ENCODE measurements at regions not wholly inside any gene's neighbourhood (a gene's known extent, or its start where the extent isn't known, plus 50 kb on each side); places are given as distances from the start of the nearest gene placed in this dataset.

DNA sequence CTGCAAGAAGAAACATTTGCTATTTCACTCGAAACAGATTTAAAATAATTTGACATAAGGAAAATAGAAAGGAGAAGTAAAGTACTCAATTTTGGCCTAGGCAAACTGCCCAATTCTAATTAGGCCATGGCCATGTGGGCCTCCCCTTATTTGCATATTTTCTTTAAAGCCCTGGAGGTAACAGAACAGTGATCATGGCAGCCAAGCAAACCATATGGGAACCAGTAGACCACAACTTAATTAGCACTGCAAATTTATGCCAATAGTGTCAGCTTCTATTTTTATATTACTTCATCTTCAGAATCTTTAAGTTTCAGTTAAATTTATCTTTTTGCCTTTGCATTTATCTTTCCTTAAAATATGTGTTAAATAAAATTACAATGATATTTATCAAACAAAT, 63.3 kb upstream of the THSD7A start:
- no peak for DNase-seq (ENCODE audit: low read depth)

DNA sequence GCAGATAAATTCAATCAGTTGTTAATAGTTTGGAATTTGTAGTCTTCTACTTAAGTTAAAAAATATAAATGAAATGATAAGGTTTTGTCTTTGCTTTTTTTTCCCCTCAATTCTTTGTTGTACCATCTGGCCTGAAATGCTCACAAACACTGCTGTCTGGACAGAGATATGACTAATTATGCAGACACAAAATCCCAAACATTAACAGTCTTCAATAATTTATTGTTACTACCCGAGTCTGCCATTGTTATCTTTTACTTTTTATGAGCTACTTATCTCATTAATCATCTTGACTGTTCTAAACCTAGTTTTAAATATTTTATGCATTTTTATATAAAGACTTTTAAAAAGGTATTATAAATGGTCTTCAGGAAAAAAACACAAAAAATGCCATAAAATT, 64.7 kb upstream of the THSD7A start:
- no peak for DNase-seq (ENCODE audit: low read depth)

DNA sequence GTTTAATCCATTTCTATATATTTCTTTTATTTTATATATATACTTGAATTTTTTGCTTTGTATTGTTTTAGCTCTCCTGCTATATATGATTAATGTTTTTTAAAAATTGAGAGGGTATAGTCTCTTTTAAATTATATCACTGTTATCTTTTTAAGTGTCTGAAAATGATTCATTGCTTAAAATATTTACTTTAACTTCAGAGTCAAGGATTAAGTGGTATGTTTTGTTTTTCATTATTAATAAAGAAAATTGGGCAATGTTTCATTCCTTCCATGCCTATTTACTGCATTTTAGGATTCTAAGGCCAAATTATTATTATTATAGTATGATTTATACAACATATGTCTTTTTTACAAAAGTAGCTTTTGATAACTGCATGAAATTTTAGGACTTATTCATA, 67.2 kb upstream of the THSD7A start:
- DNase-seq (ENCODE audit: low read depth) = no peak

DNA sequence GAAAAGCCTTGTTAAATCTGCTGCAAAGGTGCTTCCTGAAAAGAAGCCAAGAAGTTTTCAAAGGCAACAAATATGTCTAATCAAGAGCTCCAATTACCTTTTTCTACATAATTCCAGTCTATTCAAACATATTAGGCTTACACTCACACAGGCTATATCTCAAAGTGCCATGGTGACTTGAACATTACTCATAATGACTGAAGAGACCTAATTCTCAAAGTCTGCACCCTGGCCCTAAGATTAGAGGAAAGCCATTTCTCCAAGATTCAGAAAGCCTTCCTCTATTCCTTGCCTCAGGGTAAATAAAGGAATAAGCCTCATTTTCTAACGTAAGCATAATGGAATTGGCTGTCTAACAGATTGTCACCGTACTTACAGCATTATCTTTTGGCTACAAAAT, 78.3 kb upstream of the THSD7A start:
- DNase-seq (ENCODE audit: low read depth) = no peak

DNA sequence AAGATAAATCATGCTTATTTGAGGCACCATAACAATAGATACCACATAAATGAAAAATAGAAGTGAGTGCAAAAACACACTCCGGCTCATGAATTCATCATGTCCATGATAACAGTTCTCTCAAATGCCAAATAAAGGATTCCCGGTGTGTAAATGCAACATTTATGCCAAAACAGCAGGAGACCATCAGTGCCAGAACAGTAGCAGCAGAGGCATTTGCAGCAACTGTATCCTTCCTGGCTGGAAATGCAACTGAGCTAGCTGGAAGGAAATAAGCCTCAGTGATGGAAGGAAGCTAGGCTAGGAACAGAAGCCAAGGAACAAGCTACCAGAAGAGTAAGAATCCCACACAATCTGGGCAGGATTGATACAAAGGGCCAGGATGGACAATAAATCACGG, 79.9 kb upstream of the THSD7A start:
- DNase-seq (ENCODE audit: low read depth) = no peak

DNA sequence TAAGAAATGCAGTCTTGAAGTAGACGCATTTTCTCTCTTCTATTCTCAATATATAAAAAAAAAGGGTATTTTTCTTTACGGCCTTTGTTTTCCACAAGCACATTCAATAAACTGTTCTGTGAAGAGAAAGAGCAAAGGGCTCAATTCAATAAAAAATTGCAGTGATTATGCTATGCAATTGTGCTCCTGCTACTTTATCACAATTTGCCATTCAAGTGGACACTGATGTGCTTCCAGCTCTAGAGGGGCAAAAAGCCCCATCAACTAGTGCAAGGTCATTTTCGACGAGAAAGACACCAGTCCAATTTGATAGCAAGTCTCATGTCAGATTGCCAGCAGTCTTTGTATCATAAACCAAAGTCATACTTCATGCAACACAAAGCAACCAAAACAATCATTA, 82.6 kb upstream of the THSD7A start:
- no peak for DNase-seq (ENCODE audit: low read depth)

DNA sequence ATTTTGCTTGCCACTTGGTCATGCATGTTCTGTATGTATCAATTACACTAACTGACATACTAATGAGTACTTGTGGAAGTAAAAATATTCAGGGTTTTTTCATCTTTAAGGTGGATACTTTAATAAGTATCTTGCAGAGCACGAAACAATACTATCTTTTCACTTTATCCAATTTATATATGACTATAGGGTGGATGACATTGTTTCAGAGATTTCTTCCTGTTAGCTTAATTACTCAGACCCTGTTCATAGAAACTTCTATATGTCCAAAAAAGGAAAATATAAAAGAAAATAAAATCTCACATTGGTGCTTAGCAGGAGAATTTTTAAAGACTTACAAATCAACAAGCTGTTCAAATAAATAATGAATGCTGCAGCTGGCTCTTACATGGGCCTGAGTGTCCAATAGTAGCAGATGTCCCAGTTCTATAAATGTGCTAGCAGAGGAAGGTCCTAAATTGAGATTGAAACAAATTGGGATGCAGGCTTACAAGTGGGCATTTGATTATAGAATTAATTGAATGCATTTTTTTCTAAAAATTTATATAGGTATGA, 91.5 kb upstream of the THSD7A start:
- DNase-seq (ENCODE audit: low read depth) = no peak

DNA sequence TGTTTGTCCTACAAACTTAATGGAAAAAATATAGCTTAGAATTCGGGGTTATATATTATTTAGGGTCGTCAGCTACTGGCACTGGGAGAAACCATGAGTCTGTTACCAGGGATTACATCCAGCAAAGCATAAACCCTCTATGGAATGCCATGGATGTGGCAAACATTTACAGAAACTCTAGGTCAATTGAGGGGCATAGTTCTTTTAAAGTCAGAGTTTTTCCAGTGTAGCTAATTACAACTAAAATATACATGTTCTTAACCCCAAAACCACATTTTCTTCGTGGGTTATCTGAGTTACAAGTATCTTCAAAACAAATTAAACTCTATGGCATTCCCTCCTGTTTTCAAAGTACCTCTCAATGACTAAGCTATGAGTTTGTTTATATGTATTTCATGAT, 99.3 kb upstream of the THSD7A start:
- DNase-seq (ENCODE audit: low read depth) = no peak

DNA sequence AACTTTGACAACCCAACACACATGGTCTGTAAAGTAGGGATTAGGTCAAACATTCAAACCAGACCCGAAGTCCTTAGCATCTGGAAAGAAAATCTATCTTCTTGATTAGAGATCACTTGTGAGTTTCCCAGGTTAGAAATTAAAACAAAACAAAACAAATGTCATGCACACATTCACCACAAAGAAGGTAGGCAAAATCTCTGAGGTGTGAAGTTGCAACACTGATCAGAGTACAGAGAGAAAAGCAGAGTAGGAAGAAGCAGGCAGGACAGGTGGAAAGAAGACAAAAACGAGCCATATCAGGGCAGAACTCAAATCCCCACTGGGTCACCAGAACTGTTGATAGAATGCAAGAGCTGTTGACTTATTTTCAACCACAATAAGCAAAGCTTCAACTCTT, 102.8 kb upstream of the THSD7A start:
- DNase-seq (ENCODE audit: low read depth) = no peak

DNA sequence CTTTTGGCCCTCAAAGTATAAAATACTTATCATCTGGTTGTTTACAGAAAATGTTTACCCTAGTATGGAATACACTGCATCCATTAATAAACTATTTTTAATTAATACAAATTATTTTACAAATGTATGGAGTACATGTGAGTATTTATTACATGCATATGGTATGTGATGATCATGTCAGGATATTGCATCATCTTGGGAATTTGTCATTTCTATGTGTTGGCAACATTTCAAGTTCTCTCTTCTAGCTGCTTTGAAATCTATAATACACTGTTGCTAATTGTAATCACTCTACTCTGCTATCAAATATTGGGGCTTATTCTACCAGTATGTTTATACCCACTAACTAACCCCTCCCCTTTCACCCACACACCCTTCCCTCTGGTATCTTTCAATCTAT, 103.9 kb upstream of the THSD7A start:
- no peak for DNase-seq (ENCODE audit: low read depth)

DNA sequence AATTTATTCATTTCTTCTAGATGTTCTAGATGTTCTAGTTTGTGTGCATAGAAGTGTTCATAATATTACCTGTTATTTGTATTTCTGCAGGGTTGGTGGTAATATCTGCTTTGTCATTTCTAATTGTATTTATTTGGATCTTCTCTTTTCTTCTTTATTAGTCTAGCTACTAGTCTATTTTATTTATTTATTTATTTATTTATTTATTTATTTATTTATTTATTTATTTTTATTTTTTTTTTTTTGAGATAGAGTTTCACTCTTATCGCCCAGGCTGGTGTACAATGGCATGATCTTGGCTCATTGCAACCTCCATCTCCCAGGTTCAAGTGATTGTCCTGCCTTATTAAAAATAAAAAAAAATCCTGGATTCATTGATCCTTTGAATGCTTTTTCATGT, 114.8 kb upstream of the THSD7A start:
- no peak for DNase-seq (ENCODE audit: low read depth)

DNA sequence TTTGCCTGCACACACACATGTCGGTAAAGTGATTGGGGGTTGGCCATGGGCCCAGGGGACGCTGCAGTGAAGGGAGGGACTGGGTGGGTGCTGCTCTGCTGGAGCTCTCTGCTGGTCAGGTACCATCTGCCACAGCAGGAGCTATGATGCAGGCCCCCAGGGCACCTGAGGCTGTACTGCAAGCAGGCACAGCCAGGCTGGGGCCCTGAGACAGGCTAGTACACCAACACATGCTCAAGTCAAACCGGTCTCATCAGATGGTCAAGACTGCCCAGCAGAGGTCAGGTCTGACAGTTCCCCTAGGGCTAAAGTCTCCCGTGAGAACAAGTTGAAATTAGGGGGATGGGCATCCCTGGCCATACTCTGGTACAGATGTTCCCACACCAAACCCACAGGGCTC, 118.3 kb upstream of the THSD7A start:
- DNase-seq (ENCODE audit: low read depth) = no peak

DNA sequence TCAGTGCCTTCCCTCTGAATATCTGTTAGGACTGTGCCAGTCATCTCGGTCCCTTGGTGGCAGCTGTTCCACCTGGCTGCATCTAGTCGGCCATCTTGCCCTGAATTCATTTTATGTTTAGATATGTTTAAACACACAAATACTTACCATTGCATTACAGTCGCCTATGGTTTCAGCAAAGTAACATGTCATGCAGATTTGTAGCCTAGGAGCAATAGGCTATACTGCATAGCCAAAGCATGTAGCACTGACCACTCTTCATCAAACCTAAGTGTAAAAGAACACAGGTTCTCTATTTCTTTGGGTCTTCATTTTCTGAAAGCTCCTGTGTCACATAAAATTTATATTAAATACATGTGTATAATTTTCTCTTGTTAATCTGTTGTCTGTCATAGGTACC, 118.9 kb upstream of the THSD7A start:
- DNase-seq (ENCODE audit: low read depth) = no peak

DNA sequence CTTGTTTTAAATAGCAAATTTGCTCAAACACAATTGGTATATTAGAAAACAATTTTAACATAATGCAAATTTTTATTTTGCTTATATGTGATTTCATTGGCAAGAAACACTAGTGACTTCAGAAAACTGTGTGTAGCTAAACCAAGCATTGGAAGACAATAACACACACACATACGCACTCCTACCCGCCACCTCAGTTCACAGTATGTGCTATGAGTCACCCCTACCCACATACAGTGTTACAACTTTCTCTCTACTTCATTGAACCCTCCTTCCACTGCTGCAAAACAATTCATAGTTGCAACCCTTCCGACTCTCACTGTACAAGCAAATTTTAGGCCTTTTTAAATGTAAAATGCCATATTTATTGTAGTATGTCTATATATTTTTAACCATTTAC, 119.9 kb upstream of the THSD7A start:
- DNase-seq (ENCODE audit: low read depth) = no peak

DNA sequence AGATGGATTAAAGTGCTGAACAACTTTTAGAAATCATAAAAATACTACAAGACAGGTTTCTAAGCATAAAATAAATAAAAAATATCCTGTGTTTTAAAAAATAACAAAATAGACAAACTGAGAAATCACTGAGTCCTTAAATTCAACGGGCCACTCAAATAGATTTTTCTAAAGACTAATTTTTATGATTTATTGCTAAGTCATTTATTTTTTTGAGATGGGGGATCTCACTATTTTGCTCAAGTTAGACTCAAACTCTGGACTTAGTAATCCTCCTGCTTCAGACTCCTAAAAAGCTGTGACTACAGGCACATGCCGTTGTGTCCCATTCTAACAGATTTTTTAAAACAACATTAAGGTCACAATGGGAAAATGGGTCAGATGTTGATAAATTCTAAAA, 121.0 kb upstream of the THSD7A start:
- no peak for DNase-seq (ENCODE audit: low read depth)

DNA sequence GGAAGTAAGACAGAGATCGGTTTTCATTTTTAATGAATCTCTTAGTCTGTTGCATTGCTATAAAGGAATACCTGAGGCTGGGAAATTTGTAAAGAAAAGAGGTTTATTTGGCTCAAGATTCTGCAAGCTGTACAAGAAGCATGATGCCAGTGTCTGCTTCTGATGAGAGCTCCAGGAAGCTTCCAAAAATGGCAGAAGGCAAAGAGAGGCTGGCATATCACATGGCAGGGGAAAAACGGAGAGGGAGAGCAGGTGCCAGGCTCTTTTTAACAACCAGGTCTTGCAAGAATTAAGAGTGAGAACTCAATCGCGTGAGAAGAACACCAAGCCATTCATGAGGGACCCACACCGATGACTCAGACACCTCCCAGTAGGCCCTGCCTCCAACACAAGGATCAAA, 125.0 kb upstream of the THSD7A start:
- no peak for DNase-seq (ENCODE audit: low read depth)

DNA sequence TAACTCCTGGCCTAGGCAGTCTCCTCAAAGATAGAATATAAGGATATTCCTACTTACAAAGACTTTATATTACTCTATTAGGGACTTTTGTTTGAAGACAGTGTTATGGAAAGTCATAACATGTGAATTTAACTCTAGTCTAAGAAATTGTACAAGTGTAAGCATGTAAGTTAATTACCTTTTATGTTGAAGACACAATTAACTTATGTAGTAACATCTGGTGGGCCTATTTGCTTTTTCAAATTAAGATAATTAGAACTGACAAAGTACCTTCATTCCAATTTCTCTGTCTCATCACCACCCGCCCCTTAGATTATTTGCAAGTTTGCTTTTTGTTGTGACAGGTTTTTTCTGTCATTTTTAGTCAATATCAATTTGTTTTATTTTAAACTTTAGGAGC, 126.0 kb upstream of the THSD7A start:
- no peak for DNase-seq (ENCODE audit: low read depth)

DNA sequence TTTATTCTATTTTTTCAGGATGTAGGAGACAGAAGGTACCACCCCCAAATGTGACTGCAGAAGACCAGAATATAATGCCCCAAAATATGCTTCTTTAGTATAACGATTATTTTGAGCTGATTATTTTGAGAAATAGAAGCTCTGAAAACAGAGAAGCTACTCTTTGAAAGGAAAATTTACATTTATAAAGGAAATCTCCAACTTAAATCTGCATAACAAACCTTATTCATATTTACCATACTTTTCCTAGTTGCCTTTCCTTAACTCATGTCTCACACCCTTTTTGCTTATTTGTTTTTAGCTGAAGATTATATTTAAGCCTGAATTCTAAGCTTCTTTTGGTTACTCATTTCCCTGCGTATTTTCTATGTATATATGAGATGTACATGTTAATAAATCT, 127.1 kb upstream of the THSD7A start:
- no peak for DNase-seq (ENCODE audit: low read depth)

DNA sequence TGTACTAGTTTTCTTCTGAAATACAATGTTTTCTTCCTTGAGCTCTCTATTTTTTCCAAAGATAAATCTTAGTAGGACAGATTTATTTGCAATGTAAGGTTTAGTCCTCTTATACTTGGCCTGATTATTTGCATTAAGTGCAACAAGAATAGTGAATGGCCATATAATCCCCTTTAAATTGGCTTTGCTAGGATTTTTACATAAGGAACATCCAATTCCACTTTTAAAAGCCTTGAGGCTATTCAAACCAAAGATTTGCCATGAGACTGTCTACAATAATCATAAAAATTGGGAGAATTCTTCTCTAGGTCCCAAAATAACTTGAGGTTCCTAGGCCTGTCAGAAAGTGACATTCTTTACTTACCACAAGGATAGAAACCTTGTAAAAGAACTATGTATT, 128.6 kb upstream of the THSD7A start:
- DNase-seq (ENCODE audit: low read depth) = no peak

DNA sequence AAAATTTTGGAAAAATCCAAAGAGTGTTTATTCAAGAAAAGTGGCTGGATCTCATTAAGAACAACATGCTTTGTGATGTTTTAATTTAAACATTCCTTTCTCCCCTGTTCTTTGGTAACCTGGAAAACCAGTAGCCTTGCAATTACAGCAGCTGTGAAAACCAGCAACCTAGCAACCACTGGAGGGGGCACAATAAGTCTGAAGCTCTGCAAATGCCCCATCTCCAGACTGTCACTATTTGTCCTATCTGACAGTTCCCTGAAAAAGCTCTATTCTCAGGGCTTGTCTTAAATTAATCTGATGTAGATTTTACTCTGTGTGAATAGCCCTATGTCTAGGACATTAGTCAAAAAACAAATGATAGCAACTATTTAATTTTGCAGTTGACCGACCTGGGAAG, 137.6 kb upstream of the THSD7A start:
- DNase-seq (ENCODE audit: low read depth) = no peak

DNA sequence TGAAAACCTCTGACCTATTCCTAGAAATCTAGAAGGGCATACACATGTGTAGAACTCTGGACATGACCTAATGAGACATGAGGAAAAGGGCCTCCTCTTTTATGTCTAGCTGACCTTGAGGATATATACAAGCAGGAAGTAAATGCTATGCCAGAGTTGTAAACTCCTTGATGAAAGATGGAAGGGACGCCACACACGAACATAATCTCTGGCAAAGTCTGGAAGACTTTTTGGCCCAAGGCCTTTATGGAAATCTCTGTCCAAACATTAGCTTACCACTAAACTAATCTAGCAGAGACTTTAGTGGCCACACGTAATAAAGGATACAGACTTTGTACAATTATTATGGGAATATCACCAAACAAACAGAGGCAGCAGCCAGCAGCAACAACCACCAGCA, 138.1 kb upstream of the THSD7A start:
- DNase-seq (ENCODE audit: low read depth) = no peak

DNA sequence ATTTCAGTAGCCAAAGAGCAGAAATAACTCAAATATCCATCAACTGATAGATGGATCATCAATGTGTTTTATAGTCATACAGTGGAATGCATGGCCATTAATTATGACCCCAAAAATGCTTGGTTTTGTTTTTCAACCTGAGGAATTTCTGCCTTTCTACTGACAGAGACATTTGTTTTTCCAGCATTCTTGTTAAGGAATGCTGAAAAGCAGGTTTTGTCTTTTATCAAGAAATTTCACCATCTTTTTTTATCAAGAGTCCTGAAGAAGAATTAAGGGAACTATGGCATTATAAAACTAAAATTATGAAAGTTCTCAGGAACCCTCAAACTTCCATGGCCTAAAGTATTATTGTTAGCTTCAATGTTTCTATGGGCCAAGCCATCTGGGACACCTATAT, 153.4 kb upstream of the THSD7A start:
- no peak for DNase-seq (ENCODE audit: low read depth)

DNA sequence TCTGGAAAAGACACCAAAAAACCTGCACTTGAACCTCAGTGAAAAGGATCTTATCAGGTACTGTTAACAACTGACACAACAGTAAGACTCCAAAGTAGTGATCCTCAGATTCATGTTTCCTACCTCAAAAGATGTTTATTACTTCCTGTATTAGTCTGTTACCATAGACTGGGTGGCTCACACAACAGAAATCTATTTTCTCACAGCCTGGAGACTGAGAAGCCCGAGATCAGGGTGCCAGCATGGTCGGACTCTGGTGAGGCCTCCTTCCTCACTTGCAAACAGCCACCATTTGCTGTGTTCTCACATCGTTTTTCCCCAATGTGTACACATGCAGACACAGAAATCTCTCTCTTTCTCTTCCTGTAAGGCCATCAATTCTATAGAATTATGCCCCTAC, 154.0 kb upstream of the THSD7A start:
- no peak for DNase-seq (ENCODE audit: low read depth)

DNA sequence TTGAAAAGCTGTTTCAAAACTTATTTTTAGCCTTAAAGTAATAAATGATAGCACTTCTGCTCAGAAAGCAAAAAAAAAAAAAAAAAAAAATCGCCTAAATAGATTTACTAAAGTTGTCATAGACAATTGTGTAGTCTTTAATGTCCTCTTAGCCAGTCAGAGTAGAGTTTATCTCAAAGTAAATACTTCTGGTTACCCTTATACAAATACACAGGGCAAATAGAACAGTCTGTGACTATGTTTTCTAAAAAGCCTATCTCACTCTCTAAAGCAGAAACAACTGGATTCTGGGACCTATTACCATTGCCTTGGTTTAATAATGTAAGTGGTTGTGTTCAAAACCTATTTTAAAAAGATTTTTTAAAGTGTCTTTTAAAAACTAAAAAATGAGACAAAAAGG, 156.2 kb upstream of the THSD7A start:
- no peak for DNase-seq (ENCODE audit: low read depth)

DNA sequence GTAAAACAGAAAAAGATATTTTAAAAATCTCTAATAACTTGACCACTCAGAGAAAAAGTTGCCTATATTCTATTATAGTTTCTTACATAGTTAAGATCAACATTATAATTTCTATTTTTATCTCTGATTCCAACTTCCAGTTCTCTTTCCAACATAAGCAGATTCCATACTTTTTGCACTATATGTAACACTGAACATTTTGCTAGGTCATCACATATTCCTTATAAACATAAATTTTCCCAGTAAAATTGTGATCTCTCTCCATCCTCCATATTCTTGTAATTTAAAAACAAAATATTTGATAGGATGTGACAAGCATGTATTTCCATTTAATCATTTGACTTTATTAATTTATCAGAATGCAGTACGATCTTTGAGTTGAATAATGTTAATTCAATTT, 170.4 kb upstream of the THSD7A start:
- DNase-seq (ENCODE audit: low read depth) = no peak
